ENCODE measurements at regions not wholly inside any gene's neighbourhood (a gene's known extent, or its start where the extent isn't known, plus 50 kb on each side); places are given as distances from the start of the nearest gene placed in this dataset.
"Not testable (repeated sequence)": the region's sequence is repeated elsewhere in the genome, so short reads cannot be mapped to it uniquely, and the experiment has no call there.

DNA sequence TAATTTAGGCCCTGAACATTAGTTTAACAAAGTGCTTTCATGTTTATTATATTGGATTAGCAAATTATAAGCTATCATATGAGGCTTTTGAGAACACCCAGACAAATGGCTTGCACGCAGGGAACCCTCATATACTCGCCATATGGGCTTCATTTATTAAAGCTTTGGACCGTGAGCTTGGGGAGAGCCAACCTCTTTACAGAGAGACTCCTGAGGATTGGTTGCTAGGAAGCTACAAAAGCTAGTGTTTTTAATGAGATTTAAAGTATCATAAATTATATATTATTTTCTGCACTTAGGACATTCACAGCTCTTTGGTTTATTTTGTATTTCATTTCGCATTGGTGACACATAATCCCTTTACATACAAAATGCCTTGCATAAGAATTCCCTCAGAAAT is 193.8 kb upstream of the TOX3 start (continued):
- TF ChIP-seq RAD21 (IDR thresholded peaks at IDR 0.05; ENCODE audit: low read depth) (no peak), SP1 (IDR thresholded peaks at IDR 0.05; ENCODE audit: low read depth) (no peak), JUND (IDR thresholded peaks at IDR 0.05) (no peak), SIN3A (IDR thresholded peaks at IDR 0.05; ENCODE audit: low read depth) (no peak), EZH2 (IDR thresholded peaks at IDR 0.05) (no peak), TCF7L2 (IDR thresholded peaks at IDR 0.05; ENCODE audit: borderline replicate concordance, extremely low read depth, insufficient read depth, insufficient read length) (no peak), SRF (IDR thresholded peaks at IDR 0.05; ENCODE audit: low read depth) (no peak), ELF1 (IDR thresholded peaks at IDR 0.05; ENCODE audit: borderline replicate concordance, low read depth) (no peak)
- TF ChIP-seq, protein P1, sequence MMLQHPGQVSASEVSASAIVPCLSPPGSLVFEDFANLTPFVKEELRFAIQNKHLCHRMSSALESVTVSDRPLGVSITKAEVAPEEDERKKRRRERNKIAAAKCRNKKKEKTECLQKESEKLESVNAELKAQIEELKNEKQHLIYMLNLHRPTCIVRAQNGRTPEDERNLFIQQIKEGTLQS (IDR thresholded peaks at IDR 0.05) = no peak

- intact Hi-C loops (cut with micrococcal nuclease) = no loop called here
- Histone ChIP-seq H3K4me3 (replicated peaks in 1 of 2; ENCODE audit: low read depth in 1 of 2, low read length in 2 of 2) (no peak overlapping the region), H3K27me3 (ENCODE audit: insufficient read depth, low read length) (no peaks in the 10 kb centered on the region; the same call in 1 of the 2 replicates), H3K9me2 (ENCODE audit: insufficient read depth) (no peaks in the 10 kb centered on the region), H3K36me3 (ENCODE audit: control insufficient read depth in 1 of 2, insufficient read depth in 2 of 2, low read length in 2 of 2) (no peaks in the 10 kb centered on the region), H3K79me2 (ENCODE audit: insufficient read depth, low read length) (no peaks in the 10 kb centered on the region), H3K9me3 (ENCODE audit: control insufficient read depth in 1 of 2, insufficient read depth in 1 of 2, low read depth in 1 of 2, low read length in 2 of 2) (no peaks in the 10 kb centered on the region), H4K20me1 (ENCODE audit: insufficient read depth) (no peaks in the 10 kb centered on the region), H3K9ac (ENCODE audit: low read length) (no peak overlapping the region), H3K27ac (ENCODE audit: low read depth, low read length) (no peak overlapping the region), H3K4me2 (ENCODE audit: low read length) (no peak overlapping the region), H2AFZ (ENCODE audit: low read depth, low read length, poor library complexity, severe bottlenecking) (no peak overlapping the region), H3K4me1 (ENCODE audit: control insufficient read depth in 1 of 2, insufficient read depth in 2 of 2, low read length in 2 of 2) (no peaks in the 10 kb centered on the region)
- no TSS peak for BruUV-seq (replicated peaks)
- ChIA-PET RAD21 (ENCODE audit: low non-redundant PET in 1 of 2, low total read pairs in 2 of 2, uncharacterized antibody in 2 of 2, unreplicated experiment in 2 of 2) (no interaction called here), POLR2A (no interaction called here), CTCF (no interaction called here)
- DNase-seq (ENCODE audit: low read depth, low spot score) (no peak), ATAC-seq (no peak)
- TF ChIP-seq EZH2phosphoT487 (IDR thresholded peaks at IDR 0.05; ENCODE audit: borderline replicate concordance) = no peak
- TF ChIP-seq JUND (IDR thresholded peaks at IDR 0.05) = no peak
- TF ChIP-seq FOSL1 (IDR thresholded peaks at IDR 0.05; ENCODE audit: low read depth) = no peak
- no peak for TF ChIP-seq POLR2AphosphoS5 (IDR thresholded peaks at IDR 0.05; ENCODE audit: low read depth, low read length)
- no peak for TF ChIP-seq CTCF (IDR thresholded peaks at IDR 0.05 in 2 of 3, conservative IDR thresholded peaks at IDR 0.05 in 1 of 3; ENCODE audit: borderline replicate concordance in 1 of 3, insufficient read depth in 1 of 3, low read depth in 2 of 3, low read length in 2 of 3)
- no peak for TF ChIP-seq REST (IDR thresholded peaks at IDR 0.05; ENCODE audit: low read depth)
- TF ChIP-seq, protein P1 (IDR thresholded peaks at IDR 0.05) = no peak
- no peak for TF ChIP-seq RAD21 (IDR thresholded peaks at IDR 0.05; ENCODE audit: low read depth)
- no peak for TF ChIP-seq CBX3 (IDR thresholded peaks at IDR 0.05; ENCODE audit: low read depth)
Observed at GRCh38 chr16:52740333-52740732, 193.4 kb upstream of the TOX3 start.

GRCh38 chr16:52738992-52739391 is 192.0 kb upstream of the TOX3 start:
- H3K9ac ChIP-seq (ENCODE audit: low read length); CTCF ChIA-PET; DNase-seq (ENCODE audit: low read depth, low spot score); BruUV-seq (replicated peaks); ATAC-seq; H3K4me2 ChIP-seq (ENCODE audit: low read length); H3K27ac ChIP-seq (ENCODE audit: low read depth, low read length); H3K4me1 ChIP-seq (ENCODE audit: control insufficient read depth in 1 of 2, insufficient read depth in 2 of 2, low read length in 2 of 2); H4K20me1 ChIP-seq (ENCODE audit: insufficient read depth); H3K36me3 ChIP-seq (ENCODE audit: control insufficient read depth in 1 of 2, insufficient read depth in 2 of 2, low read length in 2 of 2); intact Hi-C loops (cut with micrococcal nuclease); H3K4me3 ChIP-seq (replicated peaks in 1 of 2; ENCODE audit: low read depth in 1 of 2, low read length in 2 of 2); H3K9me3 ChIP-seq (ENCODE audit: control insufficient read depth in 1 of 2, insufficient read depth in 1 of 2, low read depth in 1 of 2, low read length in 2 of 2); RAD21 ChIA-PET (ENCODE audit: low non-redundant PET in 1 of 2, low total read pairs in 2 of 2, uncharacterized antibody in 2 of 2, unreplicated experiment in 2 of 2); POLR2A ChIA-PET; H3K79me2 ChIP-seq (ENCODE audit: insufficient read depth, low read length); H2AFZ ChIP-seq (ENCODE audit: low read depth, low read length, poor library complexity, severe bottlenecking); H3K27me3 ChIP-seq (ENCODE audit: insufficient read depth, low read length); H3K9me2 ChIP-seq (ENCODE audit: insufficient read depth): not testable (repeated sequence)

All from HCT116 (cell line).